DMS153 treated with DMSO at 0.1 percent for 48 hours (cell line): ENCODE measurements at regions not wholly inside any gene's neighbourhood (a gene's known extent, or its start where the extent isn't known, plus 50 kb on each side); places are given as distances from the start of the nearest gene placed in this dataset.

Experiments used
- DNase-seq: peaks from one replicate; lab custom pipeline; 2025; ENCODE audit not compliant: unreplicated experiment; lab: John Stamatoyannopoulos, UW

- DNase-seq, result no peak
These were observed 2305.1 kb downstream of the PCDH7 start for GRCh38 chr4:33025236-33025635.

DNA sequence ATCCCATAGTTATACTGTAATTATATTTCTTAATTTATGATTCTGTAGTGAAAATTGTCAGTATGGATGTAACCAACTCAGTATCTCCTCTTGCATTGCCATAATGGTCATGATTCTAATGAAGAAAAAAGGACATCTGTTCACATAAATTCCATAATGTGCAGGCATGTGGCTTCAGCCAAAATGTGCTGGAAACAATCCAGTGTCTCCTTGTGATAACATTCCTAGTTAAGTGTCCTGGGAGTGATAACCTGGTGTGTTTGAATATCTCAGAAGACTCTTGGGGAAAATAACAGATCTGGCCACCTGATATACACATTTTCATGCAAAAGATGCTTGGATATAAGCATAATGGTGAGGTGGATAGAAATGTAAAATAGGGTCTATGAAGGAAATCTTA is 2309.8 kb downstream of the PCDH7 start:
- no peak for DNase-seq

GRCh38 chr4:33031328-33031727 is 2311.2 kb downstream of the PCDH7 start:
- DNase-seq, result no peak

DNA sequence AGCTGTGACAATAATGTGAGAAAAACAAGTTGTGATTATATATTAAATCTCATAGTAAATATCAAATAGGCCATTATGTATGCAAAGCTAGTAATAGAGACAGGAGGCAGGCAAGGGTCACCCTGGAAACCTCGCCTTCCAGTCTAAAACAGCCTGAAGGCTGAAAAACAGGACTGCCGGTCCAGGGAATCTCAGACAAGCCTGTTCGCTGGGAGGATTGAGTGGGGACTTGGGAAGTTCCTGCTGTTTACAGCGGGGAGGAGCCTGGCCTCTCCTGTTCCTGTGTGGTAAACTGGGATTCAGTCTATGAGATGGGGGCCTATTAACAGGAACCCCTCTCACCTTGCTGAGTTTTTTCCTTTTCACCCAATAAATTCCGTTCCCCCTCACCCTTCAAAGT is 2317.3 kb downstream of the PCDH7 start:
- DNase-seq, result no peak

GRCh38 chr4:33045334-33045733 is 2325.2 kb downstream of the PCDH7 start:
- DNase-seq, result no peak

DNA sequence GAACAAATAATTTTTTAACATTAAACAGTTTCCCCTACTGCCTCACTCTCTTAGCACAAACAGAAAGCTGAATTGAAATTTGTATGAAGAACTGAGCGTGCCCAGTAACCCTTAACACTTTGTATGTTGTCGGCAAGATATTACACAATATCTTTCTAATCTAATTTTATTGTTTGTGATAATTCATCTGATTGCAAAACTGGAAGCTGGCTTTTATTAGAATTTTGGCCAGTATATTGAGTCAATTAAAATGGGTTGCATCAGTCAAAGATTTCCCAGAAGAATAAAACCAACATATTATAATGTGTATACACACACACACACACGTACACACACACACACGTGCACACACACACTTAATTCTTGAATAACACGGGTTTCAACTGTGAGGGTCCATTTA is 2332.1 kb downstream of the PCDH7 start:
- no peak for DNase-seq

DNA sequence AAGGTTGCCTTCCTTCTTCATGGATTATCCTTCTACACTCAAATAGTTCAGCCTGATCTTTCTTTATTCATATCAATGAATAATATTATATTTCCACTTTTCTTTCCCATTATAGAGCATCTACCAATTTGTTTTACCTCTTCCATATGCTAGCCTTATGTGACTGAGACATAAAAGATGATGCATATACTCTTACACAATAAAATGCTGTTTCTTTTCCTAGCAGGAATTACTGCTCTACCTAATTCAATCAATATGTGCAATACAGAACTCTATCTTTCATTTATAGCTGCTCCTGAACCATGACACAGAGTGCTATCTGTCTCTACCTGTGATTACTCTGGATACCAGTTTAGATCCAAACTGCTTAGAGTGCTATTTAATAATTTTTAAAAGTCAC is 2334.0 kb downstream of the PCDH7 start:
- no peak for DNase-seq

GRCh38 chr4:33054656-33055196 is 2334.6 kb downstream of the PCDH7 start:
- DNase-seq, result no peak

GRCh38 chr4:33057736-33058135 is 2337.6 kb downstream of the PCDH7 start:
- DNase-seq, result no peak

- no peak for DNase-seq
These were observed 2338.8 kb downstream of the PCDH7 start for GRCh38 chr4:33058998-33059397.

DNA sequence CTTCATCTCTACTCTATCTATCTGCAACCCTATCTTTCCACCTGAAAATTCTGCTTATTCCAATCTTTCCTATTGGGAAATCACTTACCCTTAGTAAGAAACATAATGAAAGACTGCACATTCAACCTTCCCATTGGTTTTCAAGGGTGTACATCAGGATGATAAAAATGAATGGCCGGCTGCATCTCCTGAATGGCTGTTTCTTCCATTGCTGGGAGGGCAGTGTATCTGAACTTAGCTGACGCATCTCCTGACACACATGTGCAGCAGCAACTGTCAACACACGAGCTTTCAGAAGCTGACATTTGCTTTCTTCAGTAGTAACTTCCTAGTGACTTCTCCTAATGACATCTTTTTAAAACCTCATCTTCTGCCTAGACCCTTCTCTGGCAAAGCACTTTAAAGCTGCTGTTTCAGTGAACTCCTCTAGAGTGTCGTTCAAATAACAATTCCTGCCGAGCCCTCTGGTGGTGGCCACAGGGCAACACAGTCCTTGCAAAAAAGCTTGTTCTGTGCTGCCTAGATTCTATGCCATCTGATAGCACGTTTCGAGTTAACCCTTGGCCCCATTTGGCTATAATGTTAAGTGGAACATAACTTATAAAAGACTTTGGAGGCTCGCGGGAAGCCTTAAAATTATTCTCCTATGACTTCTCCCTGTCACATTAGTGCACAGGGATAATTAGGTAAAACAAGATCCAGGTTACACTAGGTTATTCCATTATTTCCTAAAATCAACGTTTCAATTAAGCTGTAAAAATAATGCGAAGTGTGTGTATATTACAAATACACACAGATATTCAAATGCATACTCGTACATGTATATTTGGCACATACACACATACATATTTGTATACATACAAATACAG is 2340.7 kb downstream of the PCDH7 start:
- no peak for DNase-seq

DNA sequence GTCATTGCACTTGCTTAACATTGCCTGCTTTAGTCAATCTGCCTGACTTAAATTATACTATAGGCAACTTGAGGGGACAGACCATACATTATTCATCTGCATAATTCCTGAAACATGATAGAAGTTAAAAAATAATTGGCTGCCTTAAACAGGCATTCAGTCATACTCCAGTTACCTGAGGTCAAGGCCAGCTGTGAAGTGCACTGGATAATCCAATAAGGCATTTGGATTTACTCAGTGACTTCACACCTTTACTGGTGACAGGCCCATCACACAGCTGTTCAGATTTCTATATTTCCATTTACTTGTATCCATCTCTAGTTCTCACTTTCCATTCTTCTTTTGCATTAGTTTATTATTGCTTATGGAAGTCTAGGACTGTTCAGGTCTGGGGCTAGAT is 2341.6 kb downstream of the PCDH7 start:
- no peak for DNase-seq

DNA sequence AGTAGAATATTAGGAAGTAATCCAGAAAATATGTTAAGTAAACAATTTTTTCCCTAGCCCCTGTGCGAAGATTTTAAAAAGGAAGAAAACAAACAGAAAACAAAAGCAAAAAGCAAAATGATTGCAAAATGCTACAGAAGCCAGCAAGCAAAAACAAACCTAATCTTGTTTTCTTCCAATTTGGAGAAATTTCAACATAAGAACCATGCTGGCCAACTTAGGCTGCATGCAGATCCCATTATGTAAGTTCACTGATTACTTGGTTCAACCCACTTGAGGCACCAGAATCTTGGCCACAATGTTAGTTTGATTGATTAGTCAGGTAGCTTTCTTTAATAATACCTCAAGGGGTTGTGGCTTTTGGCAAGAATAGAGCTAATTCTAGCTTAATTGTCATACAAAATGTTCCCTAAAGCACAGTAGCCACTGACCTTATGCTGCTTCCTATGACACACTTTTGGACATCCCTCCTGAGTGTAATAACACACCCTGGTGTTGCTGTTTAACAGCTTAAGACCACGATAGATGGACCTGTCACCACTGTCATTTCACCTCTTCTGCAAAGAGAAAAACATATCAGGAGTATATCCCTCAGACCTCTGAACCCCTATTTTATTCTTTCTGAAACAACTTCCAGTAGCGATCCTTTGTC is 2342.1 kb downstream of the PCDH7 start:
- no peak for DNase-seq

DNA sequence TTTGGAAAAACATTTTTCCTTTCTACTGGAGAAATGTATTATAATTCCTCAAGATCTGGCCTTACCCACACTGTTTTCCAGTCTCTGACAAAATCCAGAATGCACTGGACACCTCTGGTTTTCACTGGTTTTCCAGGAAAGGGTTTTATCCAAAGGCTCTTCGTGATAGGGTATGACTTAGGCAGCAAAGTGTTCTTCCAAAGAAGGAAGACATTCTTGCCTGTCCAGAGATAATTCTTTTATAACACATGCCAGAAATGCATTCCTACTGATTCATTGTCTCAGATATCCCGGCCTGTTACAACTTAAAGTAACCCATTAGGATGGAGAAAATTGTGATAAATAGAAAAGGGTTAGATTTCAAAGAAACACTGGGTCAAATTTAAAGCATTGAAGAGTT is 2343.1 kb downstream of the PCDH7 start:
- DNase-seq, result no peak

- DNase-seq, result no peak
These were observed 2344.1 kb downstream of the PCDH7 start for GRCh38 chr4:33064238-33064637.

- no peak for DNase-seq
These were observed 2345.6 kb downstream of the PCDH7 start for GRCh38 chr4:33065749-33066148.

DNA sequence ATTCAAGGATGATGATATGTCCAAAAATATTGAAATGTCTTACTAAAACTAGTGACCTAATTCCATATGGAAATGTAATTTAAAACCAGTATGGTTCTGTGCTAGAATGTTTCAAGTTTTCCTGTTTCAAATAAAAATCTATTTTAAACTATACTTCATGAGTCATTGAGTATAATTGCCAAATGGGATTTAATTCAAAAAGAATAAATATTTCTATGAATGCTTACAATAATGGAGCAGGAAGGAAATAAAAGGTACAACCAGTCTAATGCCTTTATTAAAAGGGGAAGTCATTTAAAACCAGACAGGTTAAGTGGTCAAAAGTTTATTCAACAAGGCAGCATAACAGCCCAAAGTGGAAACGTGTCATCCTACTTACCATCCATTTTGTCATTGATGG is 2347.1 kb downstream of the PCDH7 start:
- no peak for DNase-seq

GRCh38 chr4:33068539-33068938 is 2348.4 kb downstream of the PCDH7 start:
- no peak for DNase-seq

DNA sequence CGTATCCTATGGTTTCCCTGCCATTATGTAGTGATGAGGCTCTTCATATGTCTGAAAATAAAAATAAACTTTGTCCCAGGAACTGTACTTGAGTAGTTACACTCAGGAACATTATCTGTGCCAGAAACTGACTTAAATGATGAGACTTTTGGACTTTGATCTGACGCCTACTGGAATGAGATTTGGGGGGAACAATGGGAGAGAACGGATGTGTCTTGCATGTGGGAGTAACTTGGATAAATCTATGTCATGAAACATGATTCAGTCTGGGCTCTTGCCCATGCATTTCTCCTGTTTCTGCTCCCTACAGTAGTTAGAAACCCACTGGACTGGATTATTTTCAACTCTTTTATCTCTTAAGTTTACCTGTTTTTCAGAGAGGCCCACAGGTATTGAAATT is 2351.4 kb downstream of the PCDH7 start:
- DNase-seq, result no peak

- DNase-seq, result no peak
These were observed 2352.3 kb downstream of the PCDH7 start for GRCh38 chr4:33072298-33073089.

- DNase-seq, result no peak
These were observed 2353.6 kb downstream of the PCDH7 start for GRCh38 chr4:33073811-33074210.

DNA sequence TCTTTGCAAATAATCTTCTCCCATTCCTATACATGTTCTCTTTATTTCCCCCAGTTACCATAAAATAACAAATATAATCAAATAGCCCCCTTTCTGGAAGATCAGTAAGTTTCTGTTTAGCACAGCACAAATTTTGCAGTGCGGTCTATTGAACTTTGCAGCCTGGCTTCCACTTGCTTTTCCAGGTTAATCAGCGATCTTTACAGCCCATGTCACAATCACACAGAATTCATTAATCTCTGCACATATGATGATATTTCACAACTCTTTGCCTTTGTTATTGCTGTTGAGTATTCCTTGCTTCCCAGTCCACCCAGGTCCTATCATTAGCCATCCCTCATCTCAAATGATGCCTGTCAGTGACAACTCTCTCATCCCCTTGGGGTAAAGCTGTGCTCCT is 2358.0 kb downstream of the PCDH7 start:
- DNase-seq, result no peak
